GM18520 (cell line): ENCODE measurements at regions not wholly inside any gene's neighbourhood (a gene's known extent, or its start where the extent isn't known, plus 50 kb on each side); places are given as distances from the start of the nearest gene placed in this dataset.

Experiments used
- ATAC-seq: cut with Tn5 transposase; IDR thresholded peaks from one replicate; pipeline ENCODE4 v1.9.1; 2021; ENCODE audit not compliant: unreplicated experiment

DNA sequence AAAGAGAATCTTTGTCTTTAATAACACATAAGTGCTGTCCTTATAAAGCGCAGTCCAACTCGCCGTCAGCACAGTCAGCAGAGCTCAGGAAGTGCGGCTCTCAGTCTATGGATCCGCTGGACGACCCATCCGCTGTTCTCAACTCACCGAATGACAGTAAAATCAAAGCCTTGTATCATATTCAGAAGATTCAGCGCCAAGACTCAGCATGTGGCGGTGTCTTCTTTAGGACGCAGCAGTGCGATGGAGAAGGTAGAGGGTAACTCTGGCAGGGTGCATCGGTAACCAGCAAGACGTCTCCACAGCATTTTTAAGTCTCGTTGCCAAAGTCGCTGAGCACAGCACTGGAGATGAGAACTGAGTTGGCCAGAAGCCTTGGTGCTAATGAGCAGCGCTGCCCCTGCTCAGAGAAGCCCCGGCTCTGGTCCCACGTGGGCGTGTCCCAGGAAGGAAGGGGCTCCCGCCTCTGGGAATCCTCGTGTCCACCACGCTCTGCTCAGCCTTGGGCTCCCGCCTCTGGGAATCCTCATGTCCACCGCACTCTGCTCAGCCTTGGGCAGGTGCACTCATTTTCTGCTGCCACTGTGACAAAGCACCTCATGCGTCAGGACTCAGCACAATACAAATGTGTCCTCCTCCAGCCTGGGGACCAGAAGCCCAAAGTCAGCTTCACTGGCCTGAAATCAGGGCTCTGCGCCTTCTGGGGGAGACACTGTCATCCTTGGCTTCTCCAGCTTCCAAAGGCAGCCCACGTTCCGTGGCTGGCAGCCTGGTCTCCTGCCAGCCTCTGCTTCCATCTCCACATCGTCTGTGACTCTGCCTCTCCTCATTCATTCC lies 238.0 kb upstream of the SALL3 start:
- no peak for ATAC-seq

DNA sequence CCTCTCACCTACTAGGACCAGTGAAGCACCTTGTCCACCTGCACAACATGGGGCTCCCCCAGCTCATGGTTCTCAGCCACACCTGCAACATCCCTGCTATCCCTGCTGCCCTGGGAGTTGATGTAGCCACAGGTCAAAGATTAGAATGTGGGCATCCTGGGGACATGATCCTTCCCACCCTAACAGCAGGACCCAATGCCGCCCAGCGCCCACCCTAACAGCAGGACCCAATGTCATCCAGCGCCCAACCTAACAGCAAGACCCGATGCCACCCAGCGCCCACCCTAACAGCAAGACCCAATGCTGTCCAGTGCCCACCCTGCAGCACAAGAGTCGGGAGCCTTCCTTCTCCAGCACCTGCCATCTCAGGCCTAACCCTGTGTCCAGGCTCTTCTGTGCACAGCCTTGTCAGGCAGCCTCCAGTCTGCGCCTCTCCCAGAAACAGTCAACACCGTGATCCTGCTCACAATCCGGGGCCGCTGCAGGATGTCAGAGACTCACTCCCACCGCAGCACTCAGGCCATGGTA lies 237.3 kb upstream of the SALL3 start:
- no peak for ATAC-seq

DNA sequence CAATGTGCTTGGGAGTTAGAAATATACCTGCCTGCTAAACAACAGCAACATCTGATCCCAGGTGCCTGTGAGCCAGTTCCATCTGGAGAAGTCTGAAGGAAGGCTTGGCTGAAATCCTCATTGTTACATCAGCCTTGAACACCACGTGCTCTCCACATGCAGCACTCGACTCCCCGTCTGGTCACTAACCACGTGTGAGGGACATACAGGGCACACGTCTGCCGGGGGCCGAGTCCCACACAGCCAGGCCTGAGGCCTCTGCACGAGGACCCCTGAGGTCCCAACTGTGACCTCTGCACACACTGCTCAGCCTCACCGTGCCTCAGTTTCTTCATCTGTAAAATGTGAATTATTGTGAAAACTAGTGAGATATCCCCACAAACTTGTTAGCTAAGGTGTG lies 236.5 kb upstream of the SALL3 start:
- no peak for ATAC-seq

GRCh38 chr18:78751664-78752063 lies 228.0 kb upstream of the SALL3 start:
- ATAC-seq, result no peak

DNA sequence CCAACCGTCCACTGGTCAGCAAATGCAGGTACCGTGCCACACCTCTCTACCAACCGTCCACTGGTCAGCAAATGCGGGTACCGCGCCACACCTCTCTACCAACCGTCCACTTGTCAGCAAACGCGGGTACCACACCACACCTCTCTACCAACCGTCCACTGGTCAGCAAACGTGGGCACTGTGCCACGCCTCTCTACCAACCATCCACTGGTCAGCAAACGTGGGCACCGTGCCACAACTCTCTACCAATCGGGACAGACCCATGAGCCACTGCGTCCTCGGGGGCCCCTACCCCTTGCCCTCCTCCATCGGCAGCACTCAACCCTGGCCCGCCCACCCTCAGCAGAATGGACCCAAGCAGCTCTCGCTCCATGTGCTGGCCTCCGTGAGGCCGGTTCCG lies 226.4 kb upstream of the SALL3 start:
- ATAC-seq, result no peak

GRCh38 chr18:78754311-78755043 lies 225.1 kb upstream of the SALL3 start:
- no peak for ATAC-seq

DNA sequence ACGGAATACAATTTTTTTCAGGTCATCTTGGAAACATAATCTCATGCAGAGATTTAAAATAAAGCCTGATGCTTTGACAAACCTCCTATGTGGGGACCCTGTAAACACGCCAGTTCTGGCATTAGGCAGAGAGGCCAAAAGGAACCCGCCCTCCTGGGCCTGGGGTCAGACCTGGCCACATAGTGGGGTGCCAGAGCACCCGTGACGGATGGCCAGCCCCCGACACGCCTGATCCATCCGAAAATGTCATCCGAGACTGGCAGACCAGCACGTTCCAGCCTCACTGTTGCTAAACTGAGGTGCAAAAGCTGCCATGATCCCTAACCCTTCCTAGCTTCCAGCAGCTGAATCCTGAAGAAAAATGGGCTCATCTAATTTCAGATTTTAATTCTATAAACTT lies 222.6 kb upstream of the SALL3 start:
- ATAC-seq, result no peak

GRCh38 chr18:78758496-78758895 lies 221.1 kb upstream of the SALL3 start:
- ATAC-seq, result no peak

DNA sequence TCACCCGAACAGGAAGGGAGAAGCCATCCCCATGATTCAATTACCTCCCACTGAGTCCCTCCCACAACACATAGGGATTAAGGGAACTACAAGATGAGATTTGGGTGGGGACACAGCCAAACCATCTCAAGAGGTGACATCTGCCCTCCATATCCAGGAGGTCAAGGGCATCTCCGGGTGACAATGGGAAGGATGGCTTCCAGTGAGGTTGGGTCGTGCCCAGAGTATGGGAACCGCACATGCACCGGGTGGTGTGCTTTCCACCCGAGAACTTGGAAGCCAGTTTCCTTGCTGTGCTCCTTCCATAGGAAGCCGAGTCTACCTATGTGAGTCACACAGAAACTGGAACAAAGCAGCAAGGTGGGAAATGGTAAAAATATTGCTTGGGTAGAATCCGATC lies 216.9 kb upstream of the SALL3 start:
- ATAC-seq, result no peak

DNA sequence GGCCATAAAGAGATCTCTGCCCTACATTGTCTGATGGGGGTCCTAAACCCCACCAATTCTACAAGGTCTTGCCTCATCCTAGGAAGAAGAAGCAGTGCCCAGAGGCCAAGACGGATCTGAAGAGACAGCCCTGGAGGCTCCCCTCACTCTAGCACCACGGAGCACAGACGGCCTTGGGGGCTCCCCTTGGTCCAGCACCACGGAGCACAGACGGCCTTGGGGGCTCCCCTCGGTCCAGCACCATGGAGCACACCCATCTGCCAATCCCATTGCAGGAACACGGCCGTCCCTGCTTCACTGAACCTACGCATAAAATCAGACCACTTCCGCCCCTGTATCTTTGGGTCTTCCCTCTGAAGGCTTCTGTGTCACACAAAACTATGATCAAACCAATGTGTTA lies 215.1 kb upstream of the SALL3 start:
- no peak for ATAC-seq

DNA sequence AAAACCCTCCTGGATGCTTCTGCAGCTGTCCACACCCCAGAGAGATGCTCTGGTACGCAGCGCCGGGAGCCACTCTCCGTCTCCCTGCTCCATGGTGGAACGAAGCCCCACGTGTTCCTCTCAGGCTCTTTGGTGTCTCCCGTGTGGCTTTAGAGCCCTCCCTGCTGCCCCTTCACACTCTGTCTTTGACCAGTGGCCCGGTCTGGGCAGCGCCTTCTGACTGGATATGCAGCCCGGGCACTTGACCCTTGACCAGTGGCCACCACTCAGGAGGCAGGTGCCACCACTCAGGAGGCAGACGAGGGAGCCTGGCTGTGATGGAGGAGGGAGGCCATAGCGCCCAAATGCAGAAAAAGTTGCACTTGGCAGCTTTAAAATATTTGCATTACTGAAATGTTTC lies 214.5 kb upstream of the SALL3 start:
- ATAC-seq, result no peak

GRCh38 chr18:78765637-78766281 lies 213.9 kb upstream of the SALL3 start:
- ATAC-seq, result no peak

GRCh38 chr18:78766651-78767533 lies 212.7 kb upstream of the SALL3 start:
- ATAC-seq, result no peak

DNA sequence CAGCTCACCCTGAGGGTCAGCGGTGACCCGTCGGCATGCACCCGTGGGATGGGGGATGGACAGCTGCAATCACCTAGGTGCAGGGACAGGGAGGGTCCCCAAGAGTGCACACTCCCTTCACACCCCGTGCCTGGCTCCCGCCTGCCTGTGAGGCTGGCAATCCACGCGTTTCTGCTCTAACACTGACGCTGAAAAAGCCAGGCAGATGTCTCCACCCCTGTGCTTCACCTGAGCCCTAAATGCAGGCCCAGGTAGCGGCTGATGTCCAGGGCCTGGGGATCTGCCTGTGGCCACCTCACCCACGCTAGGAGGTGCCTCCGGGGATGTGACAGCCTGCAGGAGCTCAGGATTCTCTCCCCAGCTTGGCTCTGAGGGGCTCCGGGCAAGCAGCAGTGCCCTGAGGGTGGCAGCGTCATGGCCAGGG lies 212.0 kb upstream of the SALL3 start:
- ATAC-seq, result no peak

GRCh38 chr18:78768221-78768620 lies 211.4 kb upstream of the SALL3 start:
- ATAC-seq, result no peak

DNA sequence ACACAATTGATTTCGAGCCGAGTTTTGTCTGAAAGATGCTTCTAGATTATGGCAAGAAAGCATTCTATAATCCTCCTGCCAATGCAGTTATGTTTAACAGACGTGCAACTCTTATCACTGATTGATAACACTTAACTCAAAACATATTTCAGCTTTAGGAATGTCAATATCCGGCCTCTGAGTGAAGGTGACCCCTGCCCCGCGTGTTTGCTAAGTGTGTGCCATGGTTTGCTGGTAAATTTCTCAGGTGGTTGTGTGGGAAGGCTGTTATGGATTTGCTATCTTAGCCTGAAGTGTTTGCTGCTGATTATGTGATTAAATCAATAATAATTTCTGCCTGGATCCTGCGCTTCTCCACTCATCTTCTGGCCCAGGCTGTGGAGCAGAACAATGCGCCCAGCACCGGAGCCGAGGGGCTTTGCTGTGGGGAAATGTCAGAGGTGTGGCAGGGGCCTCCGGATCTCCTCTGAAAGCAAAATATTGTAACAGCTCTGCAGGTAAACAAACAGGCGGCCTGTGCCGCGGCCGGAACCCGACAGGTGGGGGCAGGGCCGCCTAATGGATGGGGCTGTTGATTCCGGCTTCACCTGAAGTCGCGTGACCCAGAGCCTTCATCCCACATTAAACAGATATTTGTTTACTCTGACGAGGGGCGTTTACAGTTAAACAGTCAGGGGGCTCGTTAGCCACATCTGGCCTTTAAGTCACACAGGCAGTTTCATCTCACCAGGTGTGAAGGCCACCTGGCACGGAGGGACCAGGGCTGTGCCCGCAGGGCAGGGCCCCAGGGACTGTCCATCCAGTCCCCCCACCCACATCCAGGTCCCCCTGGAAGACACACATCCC lies 210.7 kb upstream of the SALL3 start:
- no peak for ATAC-seq

DNA sequence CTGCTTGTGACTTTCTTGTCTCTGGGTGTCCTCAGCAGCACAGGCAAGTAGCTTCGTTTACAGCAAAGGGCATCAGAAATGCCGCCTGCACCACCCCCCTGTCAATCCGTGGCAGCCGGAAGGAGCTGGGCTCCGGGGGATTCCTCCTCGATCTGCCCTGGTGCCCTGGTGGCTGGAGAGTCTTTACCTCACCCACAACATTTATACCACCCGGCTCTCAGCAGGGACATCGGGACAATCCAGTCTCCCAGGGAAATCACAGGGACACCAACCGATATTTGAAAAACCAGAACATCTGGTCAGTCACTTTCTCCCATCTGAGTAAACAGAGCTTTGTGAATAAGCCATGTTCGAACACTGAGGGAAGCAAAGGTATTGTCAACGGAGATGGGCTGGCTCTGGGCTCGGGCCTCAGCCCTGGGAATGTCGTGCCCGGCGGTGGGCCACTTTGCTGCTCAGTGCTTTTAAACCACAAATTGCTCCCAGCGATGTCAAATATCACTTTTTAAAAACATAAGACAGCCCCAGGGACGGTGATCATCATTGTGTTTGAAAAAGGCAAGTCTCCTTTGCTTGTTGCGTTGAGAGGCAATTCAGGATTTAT lies 210.0 kb upstream of the SALL3 start:
- no peak for ATAC-seq

DNA sequence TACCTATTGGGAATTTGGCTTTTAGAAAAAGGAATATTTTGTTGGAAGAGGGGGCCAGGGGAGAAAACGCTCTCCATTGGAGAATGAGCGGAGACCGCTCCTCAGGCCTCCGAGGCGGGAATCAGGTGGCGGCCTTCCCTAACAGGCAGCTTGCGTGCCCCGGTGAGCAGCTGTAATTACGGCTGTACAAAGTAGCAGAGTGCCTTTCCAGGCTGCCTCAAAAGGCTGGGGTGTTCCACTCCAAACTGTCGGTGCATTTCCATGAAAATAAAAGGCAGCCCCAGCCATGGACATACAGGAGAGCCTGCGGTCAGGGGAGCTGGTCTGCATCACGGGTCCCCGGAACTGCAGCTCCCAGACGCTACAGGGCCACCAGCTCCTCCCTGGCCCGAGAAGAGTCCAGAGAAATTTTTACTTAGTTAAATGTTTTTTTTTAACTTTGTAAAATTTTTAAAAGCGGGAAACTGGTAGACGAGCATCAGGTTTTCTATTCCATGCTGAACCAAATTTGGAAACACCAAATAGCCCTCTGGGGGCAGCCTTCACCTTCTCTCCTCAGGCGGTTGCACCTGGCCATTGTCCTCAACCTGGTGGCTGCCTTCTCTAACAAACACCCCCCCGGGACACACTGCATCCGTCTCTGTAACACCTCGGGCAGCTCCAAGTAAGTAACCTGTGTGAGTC lies 209.3 kb upstream of the SALL3 start:
- no peak for ATAC-seq

DNA sequence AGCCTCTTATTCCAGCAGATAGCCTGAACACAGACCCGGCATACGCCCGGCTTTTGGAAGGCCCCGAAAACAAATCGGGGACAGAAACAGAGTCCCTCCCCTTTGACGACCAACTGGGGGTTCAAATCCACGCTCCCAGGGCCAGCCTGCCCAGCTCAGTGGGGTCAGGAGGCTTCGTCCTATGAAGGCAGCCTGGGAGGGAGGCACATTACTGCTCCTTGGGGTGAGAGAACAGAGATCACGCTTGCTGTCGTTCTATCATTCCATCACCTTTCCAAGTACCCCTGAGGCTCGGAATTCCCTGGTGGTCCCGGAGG lies 208.8 kb upstream of the SALL3 start:
- no peak for ATAC-seq
